ENCODE measurements at regions not wholly inside any gene's neighbourhood (a gene's known extent, or its start where the extent isn't known, plus 50 kb on each side); places are given as distances from the start of the nearest gene placed in this dataset.

- in situ Hi-C loops (cut with HindIII; ENCODE audit: low sequenced_read_pairs) = no loop called here
- H3K4me3 ChIP-seq (ENCODE audit: low read depth, low read length) = no peak overlapping the region
- no peak for DNase-seq (ENCODE audit: low read depth)
- TF ChIP-seq CTCF (IDR thresholded peaks at IDR 0.05; ENCODE audit: low read depth, low read length, missing control alignments) = no peak
Observed at GRCh38 chr5:166382031-166382430, 1909.4 kb upstream of the WWC1 start.

GRCh38 chr5:166398131-166398530 lies 1893.3 kb upstream of the WWC1 start:
- in situ Hi-C loops (cut with HindIII; ENCODE audit: low sequenced_read_pairs) = no loop called here
- TF ChIP-seq CTCF (IDR thresholded peaks at IDR 0.05; ENCODE audit: low read depth, low read length, missing control alignments) = no peak
- H3K4me3 ChIP-seq (ENCODE audit: low read depth, low read length) = no peak overlapping the region
- no peak for DNase-seq (ENCODE audit: low read depth)

GRCh38 chr5:166399781-166400180 lies 1891.7 kb upstream of the WWC1 start:
- no peak for DNase-seq (ENCODE audit: low read depth)
- no peak overlapping the region for H3K4me3 ChIP-seq (ENCODE audit: low read depth, low read length)
- no peak for TF ChIP-seq CTCF (IDR thresholded peaks at IDR 0.05; ENCODE audit: low read depth, low read length, missing control alignments)
- in situ Hi-C loops (cut with HindIII; ENCODE audit: low sequenced_read_pairs) = no loop called here

DNA sequence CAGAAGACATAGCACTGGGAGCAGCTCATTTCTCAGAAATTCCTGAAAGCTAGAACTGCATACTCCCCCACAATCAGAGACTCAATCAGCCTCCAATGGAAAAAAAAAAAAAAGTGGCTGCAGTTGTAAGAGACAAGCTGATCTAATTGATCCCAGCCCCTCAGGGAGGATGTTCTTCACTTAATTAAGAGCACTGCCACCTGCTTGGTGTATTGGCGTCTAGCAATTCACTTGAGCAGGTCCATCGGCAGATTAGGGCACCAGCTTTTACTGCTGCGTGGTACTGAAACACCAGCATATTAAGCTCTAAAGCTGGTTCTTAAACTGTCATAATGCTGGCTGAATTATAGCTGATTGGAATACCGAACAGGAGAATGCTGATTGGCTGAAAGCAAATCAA lies 1890.1 kb upstream of the WWC1 start:
- TF ChIP-seq CTCF (IDR thresholded peaks at IDR 0.05; ENCODE audit: low read depth, low read length, missing control alignments) = no peak
- DNase-seq (ENCODE audit: low read depth) = no peak
- in situ Hi-C loops (cut with HindIII; ENCODE audit: low sequenced_read_pairs) = no loop called here
- H3K4me3 ChIP-seq (ENCODE audit: low read depth, low read length) = no peak overlapping the region

GRCh38 chr5:166412191-166412590 lies 1879.3 kb upstream of the WWC1 start:
- no peak for TF ChIP-seq CTCF (IDR thresholded peaks at IDR 0.05; ENCODE audit: low read depth, low read length, missing control alignments)
- in situ Hi-C loops (cut with HindIII; ENCODE audit: low sequenced_read_pairs) = no loop called here
- H3K4me3 ChIP-seq (ENCODE audit: low read depth, low read length) = no peak overlapping the region
- no peak for DNase-seq (ENCODE audit: low read depth)

GRCh38 chr5:166427211-166427610 lies 1864.2 kb upstream of the WWC1 start:
- TF ChIP-seq CTCF (IDR thresholded peaks at IDR 0.05; ENCODE audit: low read depth, low read length, missing control alignments) = no peak
- H3K4me3 ChIP-seq (ENCODE audit: low read depth, low read length) = no peak overlapping the region
- in situ Hi-C loops (cut with HindIII; ENCODE audit: low sequenced_read_pairs) = no loop called here
- DNase-seq (ENCODE audit: low read depth) = no peak

GRCh38 chr5:166428264-166428803 lies 1863.1 kb upstream of the WWC1 start:
- TF ChIP-seq CTCF (IDR thresholded peaks at IDR 0.05; ENCODE audit: low read depth, low read length, missing control alignments) = no peak
- in situ Hi-C loops (cut with HindIII; ENCODE audit: low sequenced_read_pairs) = no loop called here
- no peak overlapping the region for H3K4me3 ChIP-seq (ENCODE audit: low read depth, low read length)
- DNase-seq (ENCODE audit: low read depth) = no peak

All from astrocyte of the cerebellum (primary cell).